Astrocyte of the spinal cord (primary cell): ENCODE measurements at regions not wholly inside any gene's neighbourhood (a gene's known extent, or its start where the extent isn't known, plus 50 kb on each side); places are given as distances from the start of the nearest gene placed in this dataset.

Source experiments
- DNase-seq: peaks from one replicate; pipeline ENCODE4 v3.0.0; 2011; ENCODE audit warnings: low read depth, low spot score
- H3K4me3 ChIP-seq: 2 replicates; pipeline ENCODE4 v1.5.1; 2011; ENCODE audit warnings: low read depth, mild to moderate bottlenecking, low read length, moderate library complexity
- CTCF ChIP-seq: IDR thresholded peaks from 2 replicates; pipeline ENCODE4 v1.5.1; 2012; ENCODE audit warnings: low read depth, mild to moderate bottlenecking, low read length, inconsistent platforms
- in situ Hi-C: cut with HindIII; loops from 2 replicates; pipeline ENCODE4 v1.10.0; 2017; ENCODE audit warnings: low sequenced_read_pairs

GRCh38 chr9:129416821-129417539 is 203.9 kb downstream of the C9orf50 start:
- H3K4me3 ChIP-seq = no peak overlapping the region
- in situ Hi-C loops = no loop called here
- TF ChIP-seq CTCF = no peak
- no peak for DNase-seq

- in situ Hi-C loops = no loop called here
- no peak for DNase-seq
- no peak overlapping the region for H3K4me3 ChIP-seq
- no peak for TF ChIP-seq CTCF
These were observed 204.8 kb downstream of the C9orf50 start for GRCh38 chr9:129415942-129416651.

GRCh38 chr9:129414993-129415941 is 205.6 kb downstream of the C9orf50 start:
- H3K4me3 ChIP-seq = no peak overlapping the region
- in situ Hi-C loops = no loop called here
- no peak for DNase-seq
- TF ChIP-seq CTCF = no peak

GRCh38 chr9:129414377-129414992 is 206.4 kb downstream of the C9orf50 start:
- in situ Hi-C loops = no loop called here
- no peak for TF ChIP-seq CTCF
- no peak overlapping the region for H3K4me3 ChIP-seq
- DNase-seq = peak; percentile 46

GRCh38 chr9:129413537-129414376 is 207.1 kb downstream of the C9orf50 start:
- TF ChIP-seq CTCF = no peak
- peak; percentile 96 for DNase-seq
- in situ Hi-C loops = no loop called here
- H3K4me3 ChIP-seq = peak overlapping the region; percentile 28
